GM18520 (cell line): ENCODE measurements at regions not wholly inside any gene's neighbourhood (a gene's known extent, or its start where the extent isn't known, plus 50 kb on each side); places are given as distances from the start of the nearest gene placed in this dataset.
"Not testable (repeated sequence)": the region's sequence is repeated elsewhere in the genome, so short reads cannot be mapped to it uniquely, and the experiment has no call there.

ENCODE experiments used
- ATAC-seq: cut with Tn5 transposase; IDR thresholded peaks from one replicate; pipeline ENCODE4 v1.9.1; 2021; ENCODE audit not compliant: unreplicated experiment

- ATAC-seq = no peak
These were observed 760.2 kb upstream of the GBE1 start for GRCh38 chr3:82521657-82522056.

- ATAC-seq = no peak
These were observed 759.4 kb upstream of the GBE1 start for GRCh38 chr3:82520846-82521245.

GRCh38 chr3:82509951-82510603 lies 748.6 kb upstream of the GBE1 start:
- no peak for ATAC-seq

- ATAC-seq = no peak
These were observed 747.8 kb upstream of the GBE1 start for GRCh38 chr3:82509106-82509842.

- ATAC-seq = no peak
These were observed 744.8 kb upstream of the GBE1 start for GRCh38 chr3:82506204-82506603.

GRCh38 chr3:82505079-82505756 lies 743.8 kb upstream of the GBE1 start:
- no peak for ATAC-seq

GRCh38 chr3:82498186-82498585 lies 736.7 kb upstream of the GBE1 start:
- ATAC-seq = no peak

- no peak for ATAC-seq
These were observed 735.6 kb upstream of the GBE1 start for GRCh38 chr3:82496890-82497560.

- ATAC-seq = no peak
These were observed 734.2 kb upstream of the GBE1 start for GRCh38 chr3:82495655-82496054.

GRCh38 chr3:82494977-82495489 lies 733.6 kb upstream of the GBE1 start:
- no peak for ATAC-seq

GRCh38 chr3:82493858-82494257 lies 732.4 kb upstream of the GBE1 start:
- ATAC-seq = no peak

GRCh38 chr3:82475306-82475705 lies 713.9 kb upstream of the GBE1 start:
- no peak for ATAC-seq

- no peak for ATAC-seq
These were observed 713.3 kb upstream of the GBE1 start for GRCh38 chr3:82474711-82475110.

- ATAC-seq = no peak
These were observed 712.6 kb upstream of the GBE1 start for GRCh38 chr3:82473864-82474541.

GRCh38 chr3:82467051-82467450 lies 705.6 kb upstream of the GBE1 start:
- no peak for ATAC-seq

- ATAC-seq = no peak
These were observed 701.5 kb upstream of the GBE1 start for GRCh38 chr3:82462977-82463376.

- ATAC-seq = no peak
These were observed 699.8 kb upstream of the GBE1 start for GRCh38 chr3:82461049-82461889.

- ATAC-seq = no peak
These were observed 686.9 kb upstream of the GBE1 start for GRCh38 chr3:82448320-82448719.

GRCh38 chr3:82428821-82429220 lies 667.4 kb upstream of the GBE1 start:
- not testable (repeated sequence) for ATAC-seq

GRCh38 chr3:82424031-82424339 lies 662.5 kb upstream of the GBE1 start:
- no peak for ATAC-seq
